ENCODE measurements at regions not wholly inside any gene's neighbourhood (a gene's known extent, or its start where the extent isn't known, plus 50 kb on each side); places are given as distances from the start of the nearest gene placed in this dataset.
A peak's percentile ranks its signal among the peaks of the same experiment; 100 is the strongest.

DNA sequence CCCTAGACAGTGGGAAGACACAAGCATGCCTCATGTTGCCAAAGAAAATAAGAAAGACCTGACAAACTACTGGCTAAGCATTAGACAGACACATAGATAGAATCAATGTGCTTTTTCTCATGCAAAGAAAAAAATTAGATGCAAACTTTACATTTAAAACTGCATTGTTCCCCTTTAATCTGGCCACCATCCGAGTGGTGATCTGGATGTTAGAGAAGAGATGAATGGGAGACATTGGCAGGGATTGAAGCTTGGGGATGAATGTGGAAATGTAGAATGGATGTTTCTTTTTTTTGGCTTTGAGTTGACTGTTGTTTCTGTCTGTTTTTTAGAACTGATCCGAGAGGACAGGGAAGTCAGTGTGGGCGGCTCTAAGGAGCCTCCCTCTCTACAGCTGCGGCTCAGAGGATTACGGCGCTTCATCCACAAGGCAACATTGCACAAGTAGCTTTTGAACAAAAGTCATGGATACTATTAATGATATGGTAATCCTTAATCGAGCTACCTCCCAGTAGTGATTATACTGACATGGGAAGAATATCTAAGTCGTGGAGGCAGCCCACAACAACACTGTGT lies 53.0 kb downstream of the HELT start:
- no peak for DNase-seq (ENCODE audit: low spot score)

DNA sequence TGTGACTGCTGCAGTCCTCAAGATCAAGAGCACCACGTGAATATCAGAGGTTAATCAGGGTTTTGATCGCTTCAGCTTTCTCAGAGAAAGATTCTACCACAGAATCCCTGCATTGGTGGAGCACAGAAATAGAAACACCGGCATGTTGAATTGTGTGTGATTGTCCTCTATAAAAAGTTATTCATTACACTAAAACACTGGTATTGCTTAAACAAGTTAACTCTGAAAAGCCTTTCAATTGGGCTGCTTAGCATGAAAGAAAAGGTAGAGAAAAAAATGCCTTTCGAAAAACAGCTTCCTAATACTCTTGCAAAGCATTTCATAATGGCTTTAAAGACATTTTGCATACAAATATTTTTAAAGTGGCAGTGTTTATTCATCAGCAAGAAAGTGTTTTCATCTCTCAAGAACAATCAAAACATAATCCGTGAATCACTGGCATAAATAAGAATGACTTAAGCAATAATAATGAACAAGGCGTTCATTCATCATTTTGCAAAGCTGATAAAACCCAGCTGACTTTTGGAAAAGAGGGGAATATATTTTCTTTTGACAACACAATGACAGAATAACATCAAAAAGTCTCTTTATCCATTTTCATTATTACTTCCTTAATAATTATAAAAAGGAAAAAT lies 61.1 kb downstream of the HELT start:
- no peak for DNase-seq (ENCODE audit: low spot score)

DNA sequence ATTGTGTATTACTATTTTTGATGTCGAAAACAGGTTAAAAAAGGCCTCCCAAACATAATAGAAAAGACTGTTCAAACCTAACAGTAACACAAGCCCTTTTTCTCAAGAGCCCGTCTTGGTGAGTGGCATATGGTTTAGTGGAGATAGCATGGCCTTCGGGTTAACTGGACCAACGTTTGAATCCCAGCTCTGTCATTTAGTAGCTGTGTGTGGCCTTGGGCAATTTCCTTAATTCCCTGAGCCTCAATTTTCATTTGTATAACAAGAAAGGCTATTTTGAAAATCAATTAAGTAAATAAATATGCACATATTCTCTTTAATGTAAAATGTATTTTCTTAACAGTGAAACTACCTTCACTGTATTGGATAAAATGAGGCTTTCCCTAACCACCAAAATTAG lies 62.3 kb downstream of the HELT start:
- no peak for DNase-seq (ENCODE audit: low spot score)

DNA sequence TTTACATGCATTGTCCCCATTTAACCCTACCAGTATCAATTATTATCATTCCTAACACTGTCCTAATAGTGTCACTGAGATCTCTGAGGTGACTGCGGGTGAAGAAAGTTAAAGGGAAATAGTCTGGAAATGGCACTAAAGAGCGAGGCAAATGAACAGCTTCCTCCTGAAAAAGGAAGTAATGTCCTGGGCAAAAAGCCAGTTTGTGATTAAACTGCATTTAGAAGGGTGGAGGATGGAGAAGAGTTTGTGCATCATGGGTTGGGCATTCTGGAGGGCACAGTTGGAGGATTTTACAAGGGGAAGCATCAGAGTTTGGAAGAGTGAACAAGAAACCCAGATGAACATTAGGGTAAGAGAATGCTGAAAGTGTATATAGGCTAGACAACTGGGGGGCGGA lies 60.5 kb upstream of the SLC25A4 start:
- peak; percentile 15 for DNase-seq (ENCODE audit: low spot score)

DNA sequence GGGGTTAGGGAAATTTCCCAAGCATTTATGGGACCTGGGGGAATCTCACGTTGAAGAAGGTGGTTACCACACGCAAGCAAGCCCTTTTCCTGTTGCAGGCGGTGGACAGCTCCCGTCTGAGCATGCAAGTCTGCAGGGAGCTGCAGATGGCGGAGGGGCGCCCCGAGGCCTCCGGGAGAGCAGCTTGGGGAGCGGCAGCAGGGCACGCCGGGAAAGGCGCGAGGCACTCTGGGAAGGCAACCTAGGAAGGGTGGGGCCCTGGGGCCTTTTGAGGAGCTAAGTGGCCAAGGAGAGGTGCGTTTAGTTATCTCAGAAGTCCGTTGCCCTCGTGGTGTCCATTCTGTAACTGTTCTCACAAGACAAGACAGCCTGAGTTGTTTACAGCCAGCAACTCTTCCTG lies 57.0 kb upstream of the SLC25A4 start:
- DNase-seq (ENCODE audit: low spot score), result no peak

DNA sequence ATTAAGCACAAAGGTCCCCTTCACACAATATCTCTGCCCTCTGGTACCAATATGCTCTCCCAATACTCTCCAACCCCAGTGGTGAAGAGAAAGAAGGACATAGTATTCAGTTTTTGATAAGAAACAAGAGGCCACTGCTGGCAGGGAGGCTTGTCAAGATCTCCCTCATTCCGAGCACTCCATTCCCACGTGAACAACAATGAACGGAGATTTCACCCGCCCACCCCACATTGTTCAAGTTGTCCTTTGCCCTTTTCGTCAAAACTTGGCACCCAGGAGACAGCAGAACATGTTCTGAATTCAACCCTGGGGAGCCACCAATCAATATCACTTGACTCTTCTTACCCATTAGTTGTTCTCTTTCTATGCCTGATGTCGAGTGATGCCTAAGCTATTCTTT lies 54.2 kb upstream of the SLC25A4 start:
- no peak for DNase-seq (ENCODE audit: low spot score)

DNA sequence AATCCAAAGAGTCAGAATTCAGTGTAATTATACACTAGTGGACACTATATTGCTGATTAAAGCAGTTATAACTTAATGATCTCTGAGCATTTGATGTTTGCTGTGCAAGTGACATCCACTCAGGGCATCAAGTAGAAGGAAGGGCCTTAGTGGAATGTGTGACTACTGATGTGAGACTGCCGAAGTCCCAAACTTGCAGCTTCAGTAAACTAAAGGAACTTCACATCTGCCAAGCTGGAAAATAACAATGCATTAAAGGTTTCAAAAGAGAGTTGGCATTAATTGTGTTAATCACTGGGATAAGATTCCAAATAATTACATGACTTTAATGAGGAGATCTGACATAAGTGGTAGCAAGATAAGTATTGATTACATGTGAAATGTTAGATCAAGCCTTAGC lies 52.5 kb upstream of the SLC25A4 start:
- DNase-seq (ENCODE audit: low spot score), result no peak

DNA sequence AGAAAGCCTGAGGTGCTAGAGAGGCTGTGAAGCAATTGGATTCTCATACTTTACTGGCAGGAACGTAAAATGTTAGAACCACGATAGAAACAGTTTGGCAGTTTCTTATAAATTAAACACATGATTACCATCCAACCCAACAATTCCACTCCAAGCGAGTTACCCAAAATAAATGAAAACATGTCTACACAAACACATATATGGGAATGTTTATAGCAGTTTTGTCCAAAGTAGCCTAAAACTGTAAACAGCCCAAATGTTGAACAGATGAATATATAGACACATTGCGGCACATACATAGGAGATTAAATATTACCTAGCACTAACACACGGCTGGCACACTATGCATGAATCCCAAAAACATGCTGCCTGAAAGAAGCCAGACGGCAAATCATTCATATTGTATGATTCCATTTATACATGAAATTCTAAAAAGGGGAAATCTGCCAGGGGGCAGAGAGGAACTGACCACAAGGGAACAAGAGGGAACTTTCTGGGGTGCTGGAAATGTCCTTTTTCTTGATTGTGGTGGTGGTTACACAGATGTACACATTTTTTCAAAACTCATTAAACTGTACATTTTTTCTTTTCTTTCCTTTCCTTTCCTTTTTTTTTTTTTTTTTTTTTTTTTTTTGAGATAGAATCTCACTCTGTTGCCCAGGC lies 50.4 kb upstream of the SLC25A4 start:
- DNase-seq (ENCODE audit: low spot score), result no peak

Measured in globus pallidus (tissue), 1 donor.